Mononuclear cell (primary cell): ENCODE measurements at regions not wholly inside any gene's neighbourhood (a gene's known extent, or its start where the extent isn't known, plus 50 kb on each side); places are given as distances from the start of the nearest gene placed in this dataset.

Experiments
- H3K27me3 ChIP-seq: 2 replicates; pipeline ENCODE4 v1.6.0; 2011; ENCODE audit warnings: low read length, control low read depth; ENCODE audit not compliant: insufficient read depth
- H3K4me1 ChIP-seq: 2 replicates; pipeline ENCODE4 v1.5.1; 2011; ENCODE audit warnings: mild to moderate bottlenecking, low read length, control low read depth; ENCODE audit not compliant: insufficient read depth
- H3K4me3 ChIP-seq: 2 replicates; pipeline ENCODE4 v1.5.1; 2011; ENCODE audit warnings: mild to moderate bottlenecking, low read length, moderate library complexity
- H3K9me3 ChIP-seq: 2 replicates; pipeline ENCODE4 v1.5.1; 2011; ENCODE audit warnings: low read depth, mild to moderate bottlenecking, control low read depth, low read length

GRCh38 chr5:138629392-138629791 is 54.2 kb upstream of the HSPA9 start:
- H3K9me3 ChIP-seq: no peaks in the 10 kb centered on the region
- H3K4me1 ChIP-seq: peaks cover 5% of the 10 kb centered on the region
- H3K4me3 ChIP-seq: no peak overlapping the region
- H3K27me3 ChIP-seq: peaks cover 3% of the 10 kb centered on the region

DNA sequence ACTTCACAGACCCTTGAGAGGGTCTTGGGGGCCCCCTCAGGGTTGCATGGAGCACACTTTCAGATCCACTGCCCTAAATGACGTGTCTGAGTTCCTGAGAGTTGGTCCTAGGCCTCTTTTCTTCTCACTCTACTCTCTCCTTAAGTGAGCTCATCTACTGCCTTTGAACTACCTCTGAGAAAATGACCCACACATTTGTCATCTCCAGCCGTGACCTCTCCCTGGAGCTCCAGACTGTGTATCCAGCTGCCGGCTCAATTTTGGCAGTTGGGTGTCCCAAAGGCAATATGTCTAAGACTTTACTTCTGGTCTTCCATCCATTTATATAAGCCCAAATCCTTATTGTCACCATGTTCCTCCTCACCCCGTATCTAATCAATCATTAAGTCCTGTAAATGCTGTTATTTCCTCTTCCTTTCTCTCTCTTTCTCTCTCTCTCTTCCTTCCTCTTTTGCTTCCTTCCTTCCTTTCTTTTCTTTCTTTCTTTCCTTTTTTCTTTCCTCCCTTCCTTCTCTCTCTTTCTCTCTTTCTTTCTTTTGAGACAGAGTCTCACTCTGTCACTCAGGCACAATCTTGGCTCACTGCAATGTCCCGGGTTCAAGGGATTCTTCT is 51.2 kb upstream of the HSPA9 start:
- H3K27me3 ChIP-seq: peaks cover 2% of the 10 kb centered on the region
- H3K4me3 ChIP-seq: no peak overlapping the region
- peaks cover 5% of the 10 kb centered on the region for H3K4me1 ChIP-seq
- H3K9me3 ChIP-seq: no peaks in the 10 kb centered on the region

DNA sequence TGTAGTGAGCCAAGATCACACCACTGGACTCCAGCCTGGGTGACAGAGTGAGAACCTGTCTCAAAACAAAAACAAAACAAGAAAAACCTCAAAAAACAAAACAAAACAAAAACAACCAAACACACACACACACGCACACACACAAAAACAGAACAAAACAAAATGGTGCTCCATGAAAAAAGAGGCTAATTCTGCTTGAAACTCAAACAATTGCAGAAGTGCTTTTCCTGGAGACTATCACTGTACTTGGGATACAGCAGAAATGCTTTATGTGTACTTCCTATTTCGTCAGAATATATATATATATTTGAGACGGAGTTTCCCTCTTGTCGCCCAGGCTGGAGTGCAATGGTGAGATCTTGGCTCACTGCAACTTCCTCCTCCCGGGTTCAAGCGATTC is 49.9 kb upstream of the HSPA9 start:
- no peak overlapping the region for H3K4me3 ChIP-seq
- peaks cover 2% of the 10 kb centered on the region for H3K27me3 ChIP-seq
- no peaks in the 10 kb centered on the region for H3K9me3 ChIP-seq
- H3K4me1 ChIP-seq: peaks cover 5% of the 10 kb centered on the region
